Panc1 (cell line): ENCODE measurements at regions not wholly inside any gene's neighbourhood (a gene's known extent, or its start where the extent isn't known, plus 50 kb on each side); places are given as distances from the start of the nearest gene placed in this dataset.

Experiments used
- ATAC-seq: fragments of 200-7000 bp; cut with Tn5 transposase; 2 replicates; pipeline ENCODE4 v1.9.1; 2020; ENCODE audit warnings: mild to moderate bottlenecking, moderate library complexity
- BruUV-seq: library from RNA; stranded (reverse); fragments of 400-500 nt; replicated peaks from 2 replicates; lab custom pipeline; 2021; lab: Mats Ljungman, UMichigan
- CTCF ChIA-PET: fragments of 300-600 bp; sonication (Branson Sonifier 250); formaldehyde crosslinking; loops from one replicate; lab custom pipeline; 2022; ENCODE audit warnings: antibody characterized with exemption; lab: Charles Lee
- POLR2A ChIA-PET: fragments of 300-600 bp; sonication (Branson Sonifier 250); formaldehyde crosslinking; loops from one replicate; lab custom pipeline; 2022; ENCODE audit warnings: antibody characterized with exemption; lab: Charles Lee
- DNase-seq: peaks from one replicate; pipeline ENCODE4 v3.0.0-alpha.2; 2010; ENCODE audit warnings: low read depth, low spot score
- H3K27ac ChIP-seq: 2 replicates; pipeline ENCODE4 v1.5.1; 2011; ENCODE audit warnings: mild to moderate bottlenecking, low read length, inconsistent platforms
- H3K27me3 ChIP-seq: fragments of 200-500 bp; sonication (Bioruptor generic); 2 replicates; pipeline ENCODE4 v1.6.0; 2014; ENCODE audit warnings: low read length, inconsistent platforms; ENCODE audit not compliant: control insufficient read depth, insufficient read depth
- H3K36me3 ChIP-seq: fragments of 200-500 bp; sonication (Bioruptor generic); 2 replicates; pipeline ENCODE4 v1.5.1; 2014; ENCODE audit warnings: inconsistent platforms, mild to moderate bottlenecking, low read length, moderate library complexity; ENCODE audit not compliant: control insufficient read depth, insufficient read depth
- H3K4me1 ChIP-seq: 2 replicates; pipeline ENCODE4 v1.5.1; 2011; ENCODE audit warnings: inconsistent platforms, mild to moderate bottlenecking, low read length, moderate library complexity; ENCODE audit not compliant: control insufficient read depth, insufficient read depth
- H3K4me3 ChIP-seq, 2 experiments: 2 replicates each; pipeline ENCODE4 v1.5.1; 2011 to 2012; ENCODE audit warnings: low read depth in 2 of 2, low read length in 2 of 2, mild to moderate bottlenecking in 2 of 2, inconsistent platforms in 1 of 2, moderate library complexity in 1 of 2
- H3K9me3 ChIP-seq: fragments of 200-500 bp; sonication (Bioruptor generic); 2 replicates; pipeline ENCODE4 v1.5.1; 2014; ENCODE audit warnings: low read depth, mild to moderate bottlenecking, inconsistent platforms, low read length, moderate library complexity; ENCODE audit not compliant: control insufficient read depth, insufficient read depth
- POLR2AphosphoS5 ChIP-seq: IDR thresholded peaks from 2 replicates; pipeline ENCODE4 v1.6.1; 2012; ENCODE audit warnings: mild to moderate bottlenecking, low read depth, low read length, moderate library complexity
- SIN3A ChIP-seq: IDR thresholded peaks from 2 replicates; pipeline ENCODE4 v1.6.1; 2012; ENCODE audit warnings: low read depth, mild to moderate bottlenecking, low read length, moderate library complexity, borderline replicate concordance; ENCODE audit not compliant: insufficient read depth
- TCF7L2 ChIP-seq: IDR thresholded peaks from 2 replicates; pipeline ENCODE4 v1.6.1; 2011; ENCODE audit warnings: mild to moderate bottlenecking, low read depth, low read length, inconsistent platforms
- in situ Hi-C: cut with HindIII; loops from 2 replicates; pipeline ENCODE4 v1.10.0; 2016; ENCODE audit warnings: low sequenced_read_pairs, low pct_unique_long_range_greater_than_20kb
- intact Hi-C: fragments of 100-400 bp; cut with micrococcal nuclease; formaldehyde crosslinking; loops from one replicate; pipeline ENCODE4 v1.10.0; 2022; ENCODE audit not compliant: unreplicated experiment
- TF ChIP-seq, protein P1 (sequence below), 2 experiments: IDR thresholded peaks; 2 replicates each; pipeline ENCODE4 v1.6.1; 2011 to 2012; ENCODE audit warnings: low read depth in 2 of 2, control low read depth in 1 of 2, low read length in 1 of 2, mild to moderate bottlenecking in 1 of 2, moderate library complexity in 1 of 2; ENCODE audit not compliant: insufficient read depth in 1 of 2
- TF ChIP-seq, protein P2 (sequence below): fragments of 450-650 bp; IDR thresholded peaks from 2 replicates; pipeline ENCODE4 v1.5.1; 2017; ENCODE audit warnings: mild to moderate bottlenecking

- DNase-seq (no peak), ATAC-seq (no peak)
- H3K4me3 ChIP-seq = no peak overlapping the region
- in situ Hi-C loops (no loop called here), intact Hi-C loops (no loop called here)
- H3K36me3 ChIP-seq = no peaks in the 10 kb centered on the region
- H3K9me3 ChIP-seq = no peaks in the 10 kb centered on the region
- BruUV-seq = no TSS peak
- H3K27ac ChIP-seq = no peak overlapping the region
- POLR2A ChIA-PET = no interaction called here
- CTCF ChIA-PET = no interaction called here
- no peaks in the 10 kb centered on the region for H3K4me1 ChIP-seq
- TF ChIP-seq POLR2AphosphoS5 (no peak), SIN3A (no peak), TCF7L2 (no peak)
- TF ChIP-seq, protein P1, sequence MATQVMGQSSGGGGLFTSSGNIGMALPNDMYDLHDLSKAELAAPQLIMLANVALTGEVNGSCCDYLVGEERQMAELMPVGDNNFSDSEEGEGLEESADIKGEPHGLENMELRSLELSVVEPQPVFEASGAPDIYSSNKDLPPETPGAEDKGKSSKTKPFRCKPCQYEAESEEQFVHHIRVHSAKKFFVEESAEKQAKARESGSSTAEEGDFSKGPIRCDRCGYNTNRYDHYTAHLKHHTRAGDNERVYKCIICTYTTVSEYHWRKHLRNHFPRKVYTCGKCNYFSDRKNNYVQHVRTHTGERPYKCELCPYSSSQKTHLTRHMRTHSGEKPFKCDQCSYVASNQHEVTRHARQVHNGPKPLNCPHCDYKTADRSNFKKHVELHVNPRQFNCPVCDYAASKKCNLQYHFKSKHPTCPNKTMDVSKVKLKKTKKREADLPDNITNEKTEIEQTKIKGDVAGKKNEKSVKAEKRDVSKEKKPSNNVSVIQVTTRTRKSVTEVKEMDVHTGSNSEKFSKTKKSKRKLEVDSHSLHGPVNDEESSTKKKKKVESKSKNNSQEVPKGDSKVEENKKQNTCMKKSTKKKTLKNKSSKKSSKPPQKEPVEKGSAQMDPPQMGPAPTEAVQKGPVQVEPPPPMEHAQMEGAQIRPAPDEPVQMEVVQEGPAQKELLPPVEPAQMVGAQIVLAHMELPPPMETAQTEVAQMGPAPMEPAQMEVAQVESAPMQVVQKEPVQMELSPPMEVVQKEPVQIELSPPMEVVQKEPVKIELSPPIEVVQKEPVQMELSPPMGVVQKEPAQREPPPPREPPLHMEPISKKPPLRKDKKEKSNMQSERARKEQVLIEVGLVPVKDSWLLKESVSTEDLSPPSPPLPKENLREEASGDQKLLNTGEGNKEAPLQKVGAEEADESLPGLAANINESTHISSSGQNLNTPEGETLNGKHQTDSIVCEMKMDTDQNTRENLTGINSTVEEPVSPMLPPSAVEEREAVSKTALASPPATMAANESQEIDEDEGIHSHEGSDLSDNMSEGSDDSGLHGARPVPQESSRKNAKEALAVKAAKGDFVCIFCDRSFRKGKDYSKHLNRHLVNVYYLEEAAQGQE (IDR thresholded peaks at IDR 0.05; ENCODE audit: insufficient read depth in 1 of 2, low read depth in 2 of 2, low read length in 1 of 2) = no peak
- TF ChIP-seq, protein P2, sequence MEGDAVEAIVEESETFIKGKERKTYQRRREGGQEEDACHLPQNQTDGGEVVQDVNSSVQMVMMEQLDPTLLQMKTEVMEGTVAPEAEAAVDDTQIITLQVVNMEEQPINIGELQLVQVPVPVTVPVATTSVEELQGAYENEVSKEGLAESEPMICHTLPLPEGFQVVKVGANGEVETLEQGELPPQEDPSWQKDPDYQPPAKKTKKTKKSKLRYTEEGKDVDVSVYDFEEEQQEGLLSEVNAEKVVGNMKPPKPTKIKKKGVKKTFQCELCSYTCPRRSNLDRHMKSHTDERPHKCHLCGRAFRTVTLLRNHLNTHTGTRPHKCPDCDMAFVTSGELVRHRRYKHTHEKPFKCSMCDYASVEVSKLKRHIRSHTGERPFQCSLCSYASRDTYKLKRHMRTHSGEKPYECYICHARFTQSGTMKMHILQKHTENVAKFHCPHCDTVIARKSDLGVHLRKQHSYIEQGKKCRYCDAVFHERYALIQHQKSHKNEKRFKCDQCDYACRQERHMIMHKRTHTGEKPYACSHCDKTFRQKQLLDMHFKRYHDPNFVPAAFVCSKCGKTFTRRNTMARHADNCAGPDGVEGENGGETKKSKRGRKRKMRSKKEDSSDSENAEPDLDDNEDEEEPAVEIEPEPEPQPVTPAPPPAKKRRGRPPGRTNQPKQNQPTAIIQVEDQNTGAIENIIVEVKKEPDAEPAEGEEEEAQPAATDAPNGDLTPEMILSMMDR = no peak
- no peaks in the 10 kb centered on the region for H3K27me3 ChIP-seq
Measured at GRCh38 chr5:121746763-121747162, 104.9 kb upstream of the FTMT start.

DNA sequence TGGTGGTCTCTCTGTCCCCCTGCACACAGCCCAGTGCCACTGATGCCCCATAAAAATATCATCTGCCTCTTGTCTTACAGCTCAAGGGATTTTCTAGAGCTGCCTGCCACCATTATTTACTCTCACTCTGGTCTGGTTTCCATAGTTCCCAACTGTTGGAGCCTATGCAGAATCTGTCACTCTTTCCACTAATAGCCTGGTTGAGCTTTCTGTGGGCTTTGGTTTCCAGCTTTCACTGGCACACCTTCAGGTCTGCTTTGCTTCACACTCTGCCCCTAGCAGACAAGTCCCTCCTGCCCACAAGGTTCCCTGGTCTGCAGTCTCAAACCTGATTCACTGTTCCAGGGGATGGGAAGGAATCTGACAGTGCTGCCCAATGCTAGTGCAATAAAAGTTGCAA lies 103.0 kb upstream of the FTMT start:
- Histone ChIP-seq H3K9me3 (no peaks in the 10 kb centered on the region), H3K27ac (no peak overlapping the region), H3K4me1 (no peaks in the 10 kb centered on the region), H3K27me3 (no peaks in the 10 kb centered on the region), H3K4me3 (no peak overlapping the region), H3K36me3 (no peaks in the 10 kb centered on the region)
- ATAC-seq = no peak
- DNase-seq = no peak
- BruUV-seq = no TSS peak
- CTCF ChIA-PET = no interaction called here
- POLR2A ChIA-PET = no interaction called here
- intact Hi-C loops (no loop called here), in situ Hi-C loops (no loop called here)
- TF ChIP-seq, protein P1 (IDR thresholded peaks at IDR 0.05; ENCODE audit: insufficient read depth in 1 of 2, low read depth in 2 of 2, low read length in 1 of 2) = no peak
- no peak for TF ChIP-seq SIN3A
- TF ChIP-seq POLR2AphosphoS5 = no peak
- no peak for TF ChIP-seq TCF7L2
- TF ChIP-seq, protein P2 = no peak
